ENCODE measurements at regions not wholly inside any gene's neighbourhood (a gene's known extent, or its start where the extent isn't known, plus 50 kb on each side); places are given as distances from the start of the nearest gene placed in this dataset.

DNA sequence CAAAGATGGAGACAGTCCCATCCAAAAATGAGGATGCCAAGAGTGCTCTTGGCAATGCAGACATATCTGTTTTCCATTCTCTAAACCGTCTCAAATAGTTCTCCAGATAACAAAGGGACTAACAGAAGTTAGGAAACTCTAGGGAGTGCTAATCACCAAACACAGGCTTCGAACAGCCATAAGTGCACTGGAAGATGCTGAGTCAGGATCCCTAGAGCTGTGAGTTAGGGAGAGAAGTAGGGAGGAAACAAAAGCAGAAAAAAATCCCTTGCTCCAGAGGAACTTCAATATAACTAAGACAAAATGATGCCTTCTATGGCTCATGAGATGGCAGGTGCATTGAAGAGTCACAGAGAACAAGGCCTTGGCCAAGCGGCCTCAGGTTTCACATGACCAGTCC is 251.0 kb upstream of the PPARGC1A start:
- no peak for TF ChIP-seq POLR2A (IDR thresholded peaks at IDR 0.05)
- TF ChIP-seq, protein P1, sequence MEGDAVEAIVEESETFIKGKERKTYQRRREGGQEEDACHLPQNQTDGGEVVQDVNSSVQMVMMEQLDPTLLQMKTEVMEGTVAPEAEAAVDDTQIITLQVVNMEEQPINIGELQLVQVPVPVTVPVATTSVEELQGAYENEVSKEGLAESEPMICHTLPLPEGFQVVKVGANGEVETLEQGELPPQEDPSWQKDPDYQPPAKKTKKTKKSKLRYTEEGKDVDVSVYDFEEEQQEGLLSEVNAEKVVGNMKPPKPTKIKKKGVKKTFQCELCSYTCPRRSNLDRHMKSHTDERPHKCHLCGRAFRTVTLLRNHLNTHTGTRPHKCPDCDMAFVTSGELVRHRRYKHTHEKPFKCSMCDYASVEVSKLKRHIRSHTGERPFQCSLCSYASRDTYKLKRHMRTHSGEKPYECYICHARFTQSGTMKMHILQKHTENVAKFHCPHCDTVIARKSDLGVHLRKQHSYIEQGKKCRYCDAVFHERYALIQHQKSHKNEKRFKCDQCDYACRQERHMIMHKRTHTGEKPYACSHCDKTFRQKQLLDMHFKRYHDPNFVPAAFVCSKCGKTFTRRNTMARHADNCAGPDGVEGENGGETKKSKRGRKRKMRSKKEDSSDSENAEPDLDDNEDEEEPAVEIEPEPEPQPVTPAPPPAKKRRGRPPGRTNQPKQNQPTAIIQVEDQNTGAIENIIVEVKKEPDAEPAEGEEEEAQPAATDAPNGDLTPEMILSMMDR (IDR thresholded peaks at IDR 0.05) = no peak
